PC-9 (cell line): ENCODE measurements at regions not wholly inside any gene's neighbourhood (a gene's known extent, or its start where the extent isn't known, plus 50 kb on each side); places are given as distances from the start of the nearest gene placed in this dataset.

Source experiments
- CTCF ChIP-seq: fragments of 200-600 bp; sonication (generic); conservative IDR thresholded peaks from 2 replicates; pipeline ENCODE4 v1.6.1; 2017; ENCODE audit warnings: mixed run types, antibody characterized with exemption, mild to moderate bottlenecking, moderate library complexity
- EZH2 ChIP-seq: fragments of 200-600 bp; sonication (generic); IDR thresholded peaks from 2 replicates; pipeline ENCODE4 v1.8.0; 2017; ENCODE audit warnings: antibody characterized with exemption, low read depth

GRCh38 chr5:89003563-89004036 lies 120.6 kb upstream of the MEF2C start:
- TF ChIP-seq CTCF, result no peak
- TF ChIP-seq EZH2, result no peak
